ENCODE measurements at regions not wholly inside any gene's neighbourhood (a gene's known extent, or its start where the extent isn't known, plus 50 kb on each side); places are given as distances from the start of the nearest gene placed in this dataset.

DNA sequence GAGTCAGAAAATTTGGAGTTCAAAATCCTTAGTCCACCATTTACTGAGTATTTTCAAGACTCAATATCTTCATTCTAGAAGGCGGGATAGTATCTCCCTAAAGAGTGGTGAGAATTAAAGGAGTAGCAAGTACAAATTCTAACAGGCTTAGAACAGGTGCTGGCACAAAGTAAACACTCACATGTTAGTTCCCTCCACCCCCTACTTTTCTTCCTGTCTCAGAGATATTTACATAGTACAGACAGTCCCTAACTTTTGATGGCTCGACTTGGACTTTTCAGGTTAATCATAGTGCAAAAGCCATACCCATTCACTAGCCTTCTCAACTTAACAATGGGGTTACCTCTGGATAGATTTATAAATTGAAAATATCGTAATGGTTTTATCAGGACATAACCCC lies 476.2 kb upstream of the RASGRP1 start:
- no peaks in the 10 kb centered on the region for H3K4me1 Mint-ChIP-seq (ENCODE audit: unreplicated experiment)
- no peak for TF ChIP-seq CTCF (conservative IDR thresholded peaks at IDR 0.05)

DNA sequence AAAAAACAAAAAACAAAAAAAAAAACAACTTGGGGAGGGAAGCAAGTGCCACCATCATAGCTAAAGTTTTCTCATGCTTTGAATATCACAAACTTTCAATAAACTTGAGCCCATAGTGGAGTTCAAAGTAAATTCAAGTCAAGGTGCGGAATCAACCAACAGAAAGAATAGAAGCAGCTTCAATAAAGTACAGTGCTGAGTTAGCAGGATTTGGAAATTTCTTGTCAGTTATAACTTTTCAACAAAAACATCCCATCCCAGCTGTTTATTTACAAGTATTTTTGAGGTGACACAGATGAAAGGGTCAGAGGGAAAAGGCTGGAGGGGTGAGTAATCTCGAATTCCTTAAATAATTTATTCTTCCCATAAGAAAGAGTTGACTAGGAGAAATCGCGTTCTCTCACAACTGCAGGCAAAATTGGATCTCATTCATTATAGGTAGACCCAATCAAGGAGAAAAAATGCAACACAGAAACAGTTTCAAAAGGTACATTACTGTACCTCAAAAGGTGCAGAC lies 477.4 kb upstream of the RASGRP1 start:
- H3K4me3 Mint-ChIP-seq = no peak overlapping the region
- H3K9me3 Mint-ChIP-seq = no peaks in the 10 kb centered on the region
- no peak for TF ChIP-seq CTCF (conservative IDR thresholded peaks at IDR 0.05)
- H3K36me3 Mint-ChIP-seq = no peaks in the 10 kb centered on the region
- H3K27me3 Mint-ChIP-seq = no peaks in the 10 kb centered on the region
- no peak overlapping the region for H3K27ac Mint-ChIP-seq
- no peak for DNase-seq (ENCODE audit: extremely low spot score, unreplicated experiment)
- no peaks in the 10 kb centered on the region for H3K4me1 Mint-ChIP-seq (ENCODE audit: unreplicated experiment)

More for the DNA sequence above, 476.2 kb upstream of the RASGRP1 start:
- no peaks in the 10 kb centered on the region for H3K9me3 Mint-ChIP-seq
- no peak overlapping the region for H3K27ac Mint-ChIP-seq
- no peak for DNase-seq (ENCODE audit: extremely low spot score, unreplicated experiment)
- H3K27me3 Mint-ChIP-seq = no peaks in the 10 kb centered on the region
- no peak overlapping the region for H3K4me3 Mint-ChIP-seq
- no peaks in the 10 kb centered on the region for H3K36me3 Mint-ChIP-seq

DNA sequence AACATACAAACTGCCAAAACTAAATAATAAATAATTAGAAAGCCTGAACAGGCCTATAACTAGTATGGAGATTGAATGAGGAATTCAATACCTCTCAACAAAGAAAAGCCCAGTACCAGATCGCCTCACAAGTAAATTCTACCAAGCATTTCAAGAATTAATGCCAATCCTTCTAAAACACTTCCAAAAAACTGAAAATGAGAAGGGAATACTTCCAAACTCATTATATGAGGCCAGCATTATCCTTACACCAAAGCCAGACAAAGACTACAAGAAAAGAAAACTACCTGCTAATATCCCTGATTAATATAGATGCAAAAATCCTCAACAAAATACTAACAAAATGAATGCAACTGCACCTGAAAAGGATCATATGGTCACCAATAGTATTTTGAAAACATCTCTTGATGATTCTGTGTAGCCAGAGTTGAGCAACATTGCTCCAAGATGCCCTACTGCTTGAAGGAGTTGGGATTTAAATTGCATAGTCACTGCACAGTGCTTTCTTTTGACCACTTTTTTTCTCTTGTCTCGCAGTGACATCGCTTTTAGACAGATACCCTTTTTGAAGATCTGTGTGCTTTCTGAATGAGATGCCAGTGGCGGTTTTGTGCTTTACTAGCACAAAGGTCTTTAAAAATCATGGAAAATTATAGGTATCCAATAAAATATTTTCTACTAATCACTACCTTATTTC lies 487.2 kb upstream of the RASGRP1 start:
- Mint-ChIP-seq H3K9me3 (peaks cover 8% of the 10 kb centered on the region), H3K4me3 (no peak overlapping the region), H3K4me1 (ENCODE audit: unreplicated experiment) (no peaks in the 10 kb centered on the region), H3K27me3 (no peaks in the 10 kb centered on the region), H3K27ac (no peak overlapping the region), H3K36me3 (no peaks in the 10 kb centered on the region)
- no peak for TF ChIP-seq CTCF (conservative IDR thresholded peaks at IDR 0.05)
- no peak for DNase-seq (ENCODE audit: extremely low spot score, unreplicated experiment)

- H3K36me3 Mint-ChIP-seq = no peaks in the 10 kb centered on the region
- no peaks in the 10 kb centered on the region for H3K27me3 Mint-ChIP-seq
- no peak overlapping the region for H3K27ac Mint-ChIP-seq
- no peaks in the 10 kb centered on the region for H3K4me1 Mint-ChIP-seq (ENCODE audit: unreplicated experiment)
- no peak overlapping the region for H3K4me3 Mint-ChIP-seq
- TF ChIP-seq CTCF (conservative IDR thresholded peaks at IDR 0.05) = no peak
- H3K9me3 Mint-ChIP-seq = peaks cover 8% of the 10 kb centered on the region
- no peak for DNase-seq (ENCODE audit: extremely low spot score, unreplicated experiment)
Measured at GRCh38 chr15:39052323-39052705, 487.7 kb upstream of the RASGRP1 start.

GRCh38 chr15:39053480-39053879 lies 488.9 kb upstream of the RASGRP1 start:
- H3K4me3 Mint-ChIP-seq = no peak overlapping the region
- no peak for DNase-seq (ENCODE audit: extremely low spot score, unreplicated experiment)
- H3K36me3 Mint-ChIP-seq = no peaks in the 10 kb centered on the region
- peaks cover 8% of the 10 kb centered on the region for H3K9me3 Mint-ChIP-seq
- no peak for TF ChIP-seq CTCF (conservative IDR thresholded peaks at IDR 0.05)
- no peaks in the 10 kb centered on the region for H3K27me3 Mint-ChIP-seq
- no peak overlapping the region for H3K27ac Mint-ChIP-seq
- H3K4me1 Mint-ChIP-seq (ENCODE audit: unreplicated experiment) = no peaks in the 10 kb centered on the region
